H54 (cell line): ENCODE measurements at regions not wholly inside any gene's neighbourhood (a gene's known extent, or its start where the extent isn't known, plus 50 kb on each side); places are given as distances from the start of the nearest gene placed in this dataset.
"Not testable (repeated sequence)": the region's sequence is repeated elsewhere in the genome, so short reads cannot be mapped to it uniquely, and the experiment has no call there.

Experiments used
- DNase-seq: peaks from one replicate; pipeline ENCODE4 v3.0.0; 2011; ENCODE audit warnings: low spot score, mixed read lengths; ENCODE audit not compliant: insufficient read length
- FAIRE-seq: peaks from 3 replicates; lab custom pipeline; 2011; peaks lifted over from hg19 to GRCh38; lab: Jason Lieb, UNC
- POLR2A ChIP-seq: IDR thresholded peaks from 2 replicates; pipeline ENCODE4 v1.6.1; 2011; ENCODE audit warnings: low read depth, mild to moderate bottlenecking, low read length

- no peak for TF ChIP-seq POLR2A
- no peak for FAIRE-seq
- no peak for DNase-seq
Observed at GRCh38 chr11:134499990-134500389, 87.9 kb upstream of the B3GAT1 start.

GRCh38 chr11:134498326-134499139, 86.5 kb upstream of the B3GAT1 start:
- TF ChIP-seq POLR2A = no peak
- FAIRE-seq (no peak), DNase-seq (no peak)

- TF ChIP-seq POLR2A = no peak
- no peak for FAIRE-seq
Observed at GRCh38 chr11:134497586-134497985, 85.5 kb upstream of the B3GAT1 start.

GRCh38 chr11:134496058-134496457, 84.0 kb upstream of the B3GAT1 start:
- not testable (repeated sequence) for DNase-seq, FAIRE-seq

More at GRCh38 chr11:134497586-134497985, 85.5 kb upstream of the B3GAT1 start:
- no peak for DNase-seq

- not testable (repeated sequence) for DNase-seq, FAIRE-seq
Observed at GRCh38 chr11:134494395-134494794, 82.4 kb upstream of the B3GAT1 start.

- DNase-seq, FAIRE-seq: not testable (repeated sequence)
Observed at GRCh38 chr11:134492411-134492810, 80.4 kb upstream of the B3GAT1 start.

GRCh38 chr11:134489728-134490127, 77.7 kb upstream of the B3GAT1 start:
- no peak for DNase-seq
- TF ChIP-seq POLR2A = no peak
- FAIRE-seq = no peak

GRCh38 chr11:134488913-134489312, 76.9 kb upstream of the B3GAT1 start:
- DNase-seq = no peak
- no peak for TF ChIP-seq POLR2A
- FAIRE-seq = no peak

GRCh38 chr11:134488512-134488911, 76.5 kb upstream of the B3GAT1 start:
- DNase-seq (no peak), FAIRE-seq (no peak)
- TF ChIP-seq POLR2A = no peak

- no peak for FAIRE-seq
- no peak for DNase-seq
Observed at GRCh38 chr11:134487696-134488095, 75.7 kb upstream of the B3GAT1 start.

GRCh38 chr11:134486704-134487103, 74.7 kb upstream of the B3GAT1 start:
- FAIRE-seq = no peak
- no peak for DNase-seq
- TF ChIP-seq POLR2A = no peak

More at GRCh38 chr11:134487696-134488095, 75.7 kb upstream of the B3GAT1 start:
- no peak for TF ChIP-seq POLR2A

- DNase-seq = no peak
- TF ChIP-seq POLR2A = no peak
- FAIRE-seq = no peak
Observed at GRCh38 chr11:134486106-134486505, 74.1 kb upstream of the B3GAT1 start.

GRCh38 chr11:134485316-134485715, 73.3 kb upstream of the B3GAT1 start:
- no peak for TF ChIP-seq POLR2A
- FAIRE-seq (no peak), DNase-seq (no peak)

GRCh38 chr11:134483857-134484256, 71.8 kb upstream of the B3GAT1 start:
- DNase-seq (no peak), FAIRE-seq (no peak)
- no peak for TF ChIP-seq POLR2A

GRCh38 chr11:134483291-134483690, 71.2 kb upstream of the B3GAT1 start:
- no peak for FAIRE-seq
- no peak for TF ChIP-seq POLR2A
- no peak for DNase-seq
